ENCODE measurements at regions not wholly inside any gene's neighbourhood (a gene's known extent, or its start where the extent isn't known, plus 50 kb on each side); places are given as distances from the start of the nearest gene placed in this dataset.

GRCh38 chr21:16587141-16587581 is 857.4 kb downstream of the USP25 start:
- DNase-seq (ENCODE audit: low read depth) = no peak

DNA sequence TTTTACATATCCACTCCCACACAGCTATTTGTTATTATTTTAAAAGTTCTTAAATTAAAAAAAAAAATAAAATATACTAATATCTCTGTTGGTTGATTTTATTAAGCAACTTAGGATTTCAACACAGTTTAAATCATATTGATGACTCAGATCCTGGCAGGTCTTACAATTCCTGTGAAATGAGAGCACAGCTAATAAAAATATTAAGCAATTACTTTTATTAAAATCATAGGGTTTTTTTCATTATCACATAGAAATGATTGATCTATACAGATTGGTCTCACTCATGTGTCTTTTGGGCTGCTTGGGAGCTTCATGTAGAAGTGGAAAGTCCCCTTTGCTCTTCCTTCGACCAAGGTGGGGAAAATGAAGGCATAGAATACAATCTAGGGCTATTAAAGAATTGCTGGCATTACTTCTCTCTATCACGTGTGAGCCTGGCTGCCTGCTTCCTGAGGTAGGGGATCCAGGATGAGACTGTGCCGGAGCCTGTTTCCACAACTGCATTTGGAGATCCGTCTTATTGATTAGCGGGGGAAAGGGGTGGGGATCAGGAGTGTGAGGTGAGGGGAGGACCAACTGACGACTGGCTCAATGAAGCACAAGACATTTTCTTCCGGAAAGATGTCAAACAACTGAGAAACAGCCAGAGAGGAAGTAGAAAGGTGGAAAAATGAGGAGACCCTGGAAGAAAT is 858.0 kb downstream of the USP25 start:
- DNase-seq (ENCODE audit: low read depth) = no peak

- DNase-seq (ENCODE audit: low read depth) = no peak
Measured at GRCh38 chr21:16588433-16588860, 858.7 kb downstream of the USP25 start.

DNA sequence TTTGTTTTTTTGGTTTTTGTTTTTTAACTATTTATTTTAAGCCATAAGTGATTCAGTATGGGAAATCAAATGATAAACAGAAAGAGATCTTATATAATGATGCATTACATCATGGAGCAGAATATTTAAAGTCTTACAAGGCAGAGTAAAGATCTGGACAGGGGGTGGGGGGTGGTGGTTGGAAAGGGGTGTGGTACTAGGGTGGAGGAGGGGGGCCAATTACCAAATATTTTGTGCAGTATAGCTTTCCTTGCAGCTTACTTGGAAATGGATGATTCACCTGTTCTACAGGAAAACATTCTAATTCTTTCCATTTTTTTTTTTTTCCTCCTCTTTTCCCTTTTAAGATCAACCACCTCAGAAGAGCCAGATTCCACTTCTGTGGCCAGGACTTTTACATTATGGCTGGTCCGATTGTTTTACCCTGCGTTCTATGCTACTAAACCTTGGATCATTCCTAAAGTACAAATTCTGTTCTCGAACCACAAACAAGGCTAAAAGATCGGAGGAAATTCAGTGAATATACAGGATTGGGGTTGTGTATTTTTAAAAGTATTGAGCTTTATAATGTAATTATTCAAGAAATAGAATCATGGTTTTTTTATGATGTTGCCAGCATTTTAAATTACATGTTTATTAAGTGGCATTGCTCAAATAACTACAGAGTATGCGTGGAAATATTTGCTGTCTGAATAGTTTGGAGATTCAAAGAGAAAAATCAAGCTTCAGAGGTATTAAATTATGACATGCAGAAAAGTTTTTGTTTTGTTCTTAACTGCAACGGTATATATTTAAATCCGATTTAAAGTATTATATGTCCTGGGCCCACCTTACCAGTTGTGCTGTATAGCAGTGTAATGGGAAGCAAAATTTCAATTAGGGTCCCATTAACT is 859.5 kb downstream of the USP25 start:
- DNase-seq (ENCODE audit: low read depth) = no peak

GRCh38 chr21:16590186-16590585 is 860.4 kb downstream of the USP25 start:
- DNase-seq (ENCODE audit: low read depth) = no peak

GRCh38 chr21:16590641-16591292 is 861.0 kb downstream of the USP25 start:
- no peak for DNase-seq (ENCODE audit: low read depth)

DNA sequence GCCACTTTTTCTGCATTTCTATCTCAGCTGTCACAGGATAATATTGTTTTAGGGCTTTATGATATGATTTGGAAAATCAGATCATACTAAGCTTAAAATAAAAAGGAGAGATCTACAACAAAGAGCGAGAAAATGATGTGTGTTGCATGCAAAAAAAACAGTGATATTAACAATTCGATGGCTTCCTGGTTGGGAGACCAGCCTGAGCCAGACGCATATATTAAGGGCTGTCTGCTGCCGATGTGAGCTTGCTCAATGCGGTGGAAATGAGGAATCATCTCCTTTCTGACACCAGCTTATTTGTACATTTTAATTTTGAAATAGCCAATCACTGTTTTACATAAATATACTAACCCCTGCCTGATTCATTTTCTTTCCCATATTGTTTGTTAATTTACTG is 862.6 kb downstream of the USP25 start:
- DNase-seq (ENCODE audit: low read depth) = no peak

GRCh38 chr21:16594191-16594590 is 864.4 kb downstream of the USP25 start:
- no peak for DNase-seq (ENCODE audit: low read depth)

- DNase-seq (ENCODE audit: low read depth) = no peak
Measured at GRCh38 chr21:16596369-16596768, 866.6 kb downstream of the USP25 start.

- no peak for DNase-seq (ENCODE audit: low read depth)
Measured at GRCh38 chr21:16597753-16598152, 868.0 kb downstream of the USP25 start.

DNA sequence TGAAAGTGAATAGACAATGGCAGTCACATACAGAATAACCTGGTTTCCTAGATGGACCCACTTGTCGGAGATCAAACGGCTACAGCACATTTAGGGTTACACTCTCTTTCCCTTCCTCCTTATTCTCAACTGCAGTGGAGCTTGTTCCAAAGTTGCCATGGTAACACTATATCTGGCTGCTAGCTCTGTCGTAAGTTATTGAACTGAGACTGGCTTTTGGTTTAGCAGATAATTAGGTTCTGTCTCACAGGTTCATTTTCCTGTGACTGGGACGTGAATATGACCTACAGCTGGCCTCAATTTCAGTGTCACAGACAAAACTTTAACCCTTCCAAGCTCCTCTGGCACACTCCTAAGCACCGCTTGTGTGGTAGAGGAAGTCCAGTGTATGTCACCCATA is 875.8 kb downstream of the USP25 start:
- DNase-seq (ENCODE audit: low read depth) = no peak

DNA sequence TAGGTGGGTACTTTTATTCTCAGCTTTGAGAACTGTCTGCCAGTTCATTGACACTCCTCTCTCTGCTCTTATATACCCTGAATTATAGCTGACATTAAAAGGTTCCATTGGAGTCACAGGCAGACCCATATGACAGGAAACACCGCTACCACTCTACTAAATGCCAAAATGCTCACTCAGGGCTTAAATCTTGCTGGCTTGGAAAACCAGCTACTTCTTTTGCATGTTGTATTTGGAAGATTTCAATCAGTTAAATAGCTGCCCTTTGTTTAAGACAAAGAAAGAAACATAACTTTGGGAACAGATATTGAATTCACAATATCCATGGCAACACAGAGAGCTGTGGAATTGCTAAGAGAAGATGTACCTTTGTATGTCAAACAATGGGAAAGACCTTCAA is 876.5 kb downstream of the USP25 start:
- no peak for DNase-seq (ENCODE audit: low read depth)

DNA sequence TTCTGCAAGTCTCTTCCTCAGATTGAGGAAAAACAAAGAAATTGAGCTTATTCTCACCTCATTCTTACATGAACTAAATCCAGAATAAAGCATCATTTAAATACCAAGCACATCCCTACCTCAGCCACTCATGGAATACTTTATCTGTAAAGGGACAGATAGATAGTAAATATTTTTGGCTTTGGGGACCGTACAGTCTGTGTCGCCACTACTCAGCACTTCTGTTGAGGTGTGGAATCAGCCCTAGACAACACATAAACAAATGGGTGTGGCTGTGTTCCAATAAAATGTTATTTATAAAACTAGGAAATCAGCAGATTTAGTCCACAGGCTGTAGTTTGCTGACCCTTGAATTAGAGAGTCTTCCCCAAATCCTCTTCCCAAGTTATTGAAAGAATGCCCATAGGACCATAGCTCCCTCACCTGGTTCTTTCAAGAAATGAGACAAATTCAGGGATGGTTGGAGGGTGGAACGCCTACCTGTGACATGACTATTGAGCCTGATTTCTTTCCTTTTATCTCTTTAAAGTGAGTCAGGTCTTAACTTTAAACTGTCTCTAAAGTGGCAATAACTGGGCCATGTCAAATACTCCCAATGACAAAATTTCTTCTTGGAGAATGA is 878.5 kb downstream of the USP25 start:
- DNase-seq (ENCODE audit: low read depth) = no peak

- DNase-seq (ENCODE audit: low read depth) = no peak
Measured at GRCh38 chr21:16619281-16619680, 889.5 kb downstream of the USP25 start.

DNA sequence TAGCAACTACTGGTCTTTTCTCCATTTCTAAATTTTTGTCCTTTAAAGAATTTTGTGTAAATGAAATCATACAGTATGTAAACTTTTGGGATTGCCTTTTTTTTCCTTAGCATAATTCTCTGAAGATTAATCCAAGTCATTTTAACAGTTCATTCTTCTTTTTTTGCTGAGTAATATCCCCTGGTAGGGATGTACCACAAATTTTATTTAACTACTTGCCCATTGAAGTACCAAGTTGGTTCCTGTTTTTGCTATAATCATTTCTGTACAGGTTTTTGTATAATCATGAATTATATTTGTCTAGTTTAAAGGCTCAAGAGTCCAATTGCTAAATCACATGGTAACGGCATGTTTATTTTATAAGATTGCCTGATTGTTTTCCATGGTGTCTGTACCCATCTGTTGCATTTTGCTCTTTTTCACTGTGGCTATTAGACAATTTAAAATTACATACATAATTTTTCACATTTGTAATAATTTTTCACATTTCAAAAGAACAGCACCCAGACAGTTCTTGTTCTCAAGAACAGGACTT is 891.1 kb downstream of the USP25 start:
- DNase-seq (ENCODE audit: low read depth) = no peak

GRCh38 chr21:16624479-16625118 is 888.2 kb upstream of the CXADR start:
- DNase-seq (ENCODE audit: low read depth) = no peak

- DNase-seq (ENCODE audit: low read depth) = no peak
Measured at GRCh38 chr21:16625491-16625890, 887.4 kb upstream of the CXADR start.

GRCh38 chr21:16633831-16634459 is 878.9 kb upstream of the CXADR start:
- no peak for DNase-seq (ENCODE audit: low read depth)

- no peak for DNase-seq (ENCODE audit: low read depth)
Measured at GRCh38 chr21:16634515-16634914, 878.3 kb upstream of the CXADR start.

DNA sequence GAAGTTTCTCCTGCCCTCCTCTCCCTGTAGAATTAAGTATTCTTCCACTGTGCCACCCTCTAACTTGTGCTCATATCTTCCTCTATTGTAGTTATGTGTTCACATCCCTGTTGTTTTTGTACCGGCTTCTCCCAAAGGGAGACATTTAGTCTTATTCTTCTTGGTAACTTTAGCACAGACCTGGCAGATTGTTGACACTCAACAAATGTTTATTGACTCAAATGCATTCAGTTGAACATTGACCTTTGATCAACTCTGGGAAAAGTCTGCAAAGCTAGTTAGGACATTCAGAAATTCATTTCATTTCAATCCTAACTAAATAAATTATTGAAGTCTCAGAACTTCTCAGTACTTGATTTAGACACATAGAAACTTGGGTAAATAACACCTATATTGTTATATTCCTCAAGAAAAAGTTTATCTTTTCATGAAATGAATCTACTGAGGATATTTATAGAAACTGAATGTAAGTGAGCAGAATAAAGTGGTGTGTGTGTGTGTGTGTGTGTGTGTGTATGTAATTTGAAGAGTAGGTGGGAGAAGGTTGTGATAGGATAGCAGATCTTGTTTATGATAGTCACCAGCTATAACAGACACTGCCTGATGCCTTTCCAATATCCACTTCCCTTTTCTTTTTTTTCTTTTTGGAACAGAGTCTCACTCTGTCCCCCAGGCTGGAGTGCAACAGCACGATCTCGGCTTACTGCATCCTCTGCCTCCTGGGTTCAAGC is 872.4 kb upstream of the CXADR start:
- no peak for DNase-seq (ENCODE audit: low read depth)

Measured in CMK (cell line).